Suprapubic skin (tissue), 4 donors: ENCODE measurements at regions not wholly inside any gene's neighbourhood (a gene's known extent, or its start where the extent isn't known, plus 50 kb on each side); places are given as distances from the start of the nearest gene placed in this dataset.
"Not testable (repeated sequence)": the region's sequence is repeated elsewhere in the genome, so short reads cannot be mapped to it uniquely, and the experiment has no call there.

Source experiments
- DNase-seq, 2 donors: peaks; one replicate each; pipeline ENCODE4 v3.0.0-alpha.2; 2019; ENCODE audit warnings: low spot score in 2 of 2
- H3K27ac ChIP-seq: fragments of 200-600 bp; sonication (generic); one replicate; pipeline ENCODE4 v1.5.1; 2019
- H3K27me3 ChIP-seq: fragments of 200-600 bp; sonication (generic); one replicate; pipeline ENCODE4 v1.5.1; 2019
- H3K36me3 ChIP-seq: fragments of 200-600 bp; sonication (generic); one replicate; pipeline ENCODE4 v1.5.1; 2019
- H3K4me1 ChIP-seq: fragments of 200-600 bp; sonication (generic); one replicate; pipeline ENCODE4 v1.5.1; 2019
- H3K4me3 ChIP-seq: fragments of 200-600 bp; sonication (generic); one replicate; pipeline ENCODE4 v1.5.1; 2019; ENCODE audit warnings: mild to moderate bottlenecking
- H3K9me3 ChIP-seq: fragments of 200-600 bp; sonication (generic); one replicate; pipeline ENCODE4 v1.5.1; 2019
- EP300 ChIP-seq: sonication (generic); formaldehyde crosslinking; IDR thresholded peaks from one replicate; pipeline ENCODE4 v1.6.1; 2017; ENCODE audit warnings: antibody characterized with exemption
- POLR2A ChIP-seq, 2 donors: fragments of 450-650 bp; IDR thresholded peaks; one replicate each; pipeline ENCODE4 v1.6.1; 2017; ENCODE audit warnings: antibody characterized with exemption in 2 of 2, mild to moderate bottlenecking in 2 of 2, moderate library complexity in 2 of 2
- POLR2AphosphoS5 ChIP-seq, 3 donors: sonication (generic); formaldehyde crosslinking; IDR thresholded peaks; one replicate each; pipeline ENCODE4 v1.6.1; 2017; ENCODE audit warnings: antibody characterized with exemption in 3 of 3
- WGBS: methylation state at CpG from one replicate; pipeline ENCODE4 v1.1.5; 2018; 5-methylcytosine and 5-hydroxymethylcytosine counted together
- TF ChIP-seq, protein P1 (sequence below), 2 donors: fragments of 200-600 bp in 1 of 2; fragments of 450-650 bp in 1 of 2; sonication (generic) in 1 of 2; IDR thresholded peaks; one replicate each; pipeline ENCODE4 v1.5.1; 2016 to 2019; ENCODE audit warnings: antibody characterized with exemption in 2 of 2, mild to moderate bottlenecking in 1 of 2, moderate library complexity in 1 of 2

DNA sequence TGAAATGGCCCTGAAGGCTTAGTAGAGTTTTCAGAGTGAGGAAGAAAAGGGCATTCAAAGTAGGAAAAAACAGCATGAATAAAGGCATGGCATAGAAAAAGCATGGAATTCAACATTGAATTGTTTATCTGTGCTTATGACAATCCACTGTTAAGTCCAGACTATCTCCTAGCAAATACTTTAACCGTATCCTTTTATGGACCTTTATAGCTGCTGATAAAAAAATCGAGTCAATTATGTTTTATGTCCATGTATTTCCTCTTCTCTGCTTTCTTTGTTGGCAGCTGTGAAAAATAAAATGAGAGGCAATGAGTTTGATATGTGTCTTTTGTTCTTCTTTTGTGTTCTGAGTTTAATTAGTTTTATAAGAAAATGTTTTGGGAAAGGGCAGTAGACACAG lies 70.4 kb downstream of the TDRD15 start:
- no peaks in the 10 kb centered on the region for H3K9me3 ChIP-seq
- no peak for TF ChIP-seq EP300
- DNase-seq = no peak
- no peaks in the 10 kb centered on the region for H3K4me1 ChIP-seq
- no peaks in the 10 kb centered on the region for H3K36me3 ChIP-seq
- 52% methylated on average over 2 of the region's 2 CpGs for WGBS
- no peak overlapping the region for H3K27ac ChIP-seq
- H3K4me3 ChIP-seq = no peak overlapping the region
- H3K27me3 ChIP-seq = no peaks in the 10 kb centered on the region

DNA sequence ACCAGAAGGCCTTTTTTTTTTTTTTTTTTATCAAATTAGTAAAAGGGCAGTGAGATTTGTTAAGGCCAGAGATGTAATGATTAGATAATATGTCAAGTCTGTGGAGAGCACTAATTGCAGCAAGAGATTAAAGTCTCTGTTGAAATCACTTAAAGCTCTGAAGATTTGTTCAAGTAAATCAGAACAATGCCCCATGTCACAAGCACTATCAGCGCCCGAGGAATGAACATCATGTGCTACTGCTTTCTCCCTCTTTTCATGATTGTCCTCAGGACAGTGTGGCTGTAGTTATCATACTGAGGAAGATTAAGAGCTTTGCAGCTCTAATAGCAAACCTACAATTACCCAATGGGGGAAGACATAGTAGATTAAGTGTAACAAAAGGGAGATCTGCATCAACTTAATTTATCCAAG lies 71.1 kb downstream of the TDRD15 start:
- no peak for TF ChIP-seq EP300
- no peak for TF ChIP-seq POLR2AphosphoS5 (IDR thresholded peaks at IDR 0.05)
- TF ChIP-seq, protein P1, sequence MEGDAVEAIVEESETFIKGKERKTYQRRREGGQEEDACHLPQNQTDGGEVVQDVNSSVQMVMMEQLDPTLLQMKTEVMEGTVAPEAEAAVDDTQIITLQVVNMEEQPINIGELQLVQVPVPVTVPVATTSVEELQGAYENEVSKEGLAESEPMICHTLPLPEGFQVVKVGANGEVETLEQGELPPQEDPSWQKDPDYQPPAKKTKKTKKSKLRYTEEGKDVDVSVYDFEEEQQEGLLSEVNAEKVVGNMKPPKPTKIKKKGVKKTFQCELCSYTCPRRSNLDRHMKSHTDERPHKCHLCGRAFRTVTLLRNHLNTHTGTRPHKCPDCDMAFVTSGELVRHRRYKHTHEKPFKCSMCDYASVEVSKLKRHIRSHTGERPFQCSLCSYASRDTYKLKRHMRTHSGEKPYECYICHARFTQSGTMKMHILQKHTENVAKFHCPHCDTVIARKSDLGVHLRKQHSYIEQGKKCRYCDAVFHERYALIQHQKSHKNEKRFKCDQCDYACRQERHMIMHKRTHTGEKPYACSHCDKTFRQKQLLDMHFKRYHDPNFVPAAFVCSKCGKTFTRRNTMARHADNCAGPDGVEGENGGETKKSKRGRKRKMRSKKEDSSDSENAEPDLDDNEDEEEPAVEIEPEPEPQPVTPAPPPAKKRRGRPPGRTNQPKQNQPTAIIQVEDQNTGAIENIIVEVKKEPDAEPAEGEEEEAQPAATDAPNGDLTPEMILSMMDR (IDR thresholded peaks at IDR 0.05) = no peak
- no peak for TF ChIP-seq POLR2A (IDR thresholded peaks at IDR 0.05)
- Histone ChIP-seq H3K27ac (no peak overlapping the region), H3K9me3 (no peaks in the 10 kb centered on the region), H3K4me1 (no peaks in the 10 kb centered on the region), H3K36me3 (no peaks in the 10 kb centered on the region), H3K4me3 (no peak overlapping the region), H3K27me3 (no peaks in the 10 kb centered on the region)
- 86% methylated on average over 2 of the region's 2 CpGs for WGBS
- no peak for DNase-seq

DNA sequence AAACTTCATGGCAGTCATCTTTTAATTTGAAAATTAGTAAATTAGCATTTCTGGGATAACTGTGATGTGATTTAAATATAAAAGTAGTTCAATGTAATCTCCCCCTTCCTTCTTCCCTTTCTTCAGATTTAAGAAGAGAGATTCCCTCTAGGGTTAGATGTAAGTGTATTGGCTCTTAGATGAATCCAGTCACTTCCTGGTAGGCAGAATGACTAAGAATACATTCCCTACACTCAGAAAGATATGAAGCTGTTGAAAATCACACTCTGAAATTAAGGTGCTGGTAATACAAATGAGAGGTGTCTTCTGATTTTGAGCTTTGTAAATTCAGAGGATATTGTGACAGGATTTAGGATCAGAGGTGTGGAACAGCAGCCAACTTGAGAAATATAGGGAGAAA lies 71.6 kb downstream of the TDRD15 start:
- H3K27ac ChIP-seq = no peak overlapping the region
- no peak overlapping the region for H3K4me3 ChIP-seq
- no peaks in the 10 kb centered on the region for H3K9me3 ChIP-seq
- DNase-seq = no peak
- no peaks in the 10 kb centered on the region for H3K27me3 ChIP-seq
- H3K4me1 ChIP-seq = no peaks in the 10 kb centered on the region
- TF ChIP-seq EP300 (no peak), POLR2AphosphoS5 (IDR thresholded peaks at IDR 0.05) (no peak), POLR2A (IDR thresholded peaks at IDR 0.05) (no peak)
- TF ChIP-seq, protein P1 (IDR thresholded peaks at IDR 0.05) = no peak
- no peaks in the 10 kb centered on the region for H3K36me3 ChIP-seq

DNA sequence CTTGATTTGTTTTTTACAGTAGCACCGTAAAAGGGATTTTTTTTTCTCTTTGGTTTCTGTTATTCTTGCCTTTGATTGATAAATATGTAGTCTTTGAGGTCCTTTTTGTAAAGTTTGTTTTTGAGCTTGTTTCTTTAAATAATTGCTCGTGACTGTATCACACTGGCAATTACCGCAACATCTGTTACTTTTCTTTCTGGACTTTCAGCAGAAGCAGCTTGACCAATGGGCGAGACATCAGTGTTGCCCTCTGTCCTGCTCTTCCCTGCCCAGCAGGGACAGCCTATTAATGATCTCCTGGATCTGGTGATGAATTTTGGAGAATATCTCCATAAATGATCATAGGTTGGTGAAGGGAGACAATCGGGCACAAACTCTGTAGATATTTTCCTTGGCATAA lies 74.9 kb downstream of the TDRD15 start:
- WGBS = 84% methylated on average over 5 of the region's 5 CpGs
- TF ChIP-seq EP300 = no peak
- TF ChIP-seq POLR2A (IDR thresholded peaks at IDR 0.05) = no peak
- TF ChIP-seq, protein P1 (IDR thresholded peaks at IDR 0.05) = no peak
- no peak for TF ChIP-seq POLR2AphosphoS5 (IDR thresholded peaks at IDR 0.05)
- Histone ChIP-seq H3K27ac (no peak overlapping the region), H3K4me1 (no peaks in the 10 kb centered on the region), H3K9me3 (no peaks in the 10 kb centered on the region), H3K36me3 (no peaks in the 10 kb centered on the region), H3K27me3 (no peaks in the 10 kb centered on the region), H3K4me3 (no peak overlapping the region)
- DNase-seq = no peak

DNA sequence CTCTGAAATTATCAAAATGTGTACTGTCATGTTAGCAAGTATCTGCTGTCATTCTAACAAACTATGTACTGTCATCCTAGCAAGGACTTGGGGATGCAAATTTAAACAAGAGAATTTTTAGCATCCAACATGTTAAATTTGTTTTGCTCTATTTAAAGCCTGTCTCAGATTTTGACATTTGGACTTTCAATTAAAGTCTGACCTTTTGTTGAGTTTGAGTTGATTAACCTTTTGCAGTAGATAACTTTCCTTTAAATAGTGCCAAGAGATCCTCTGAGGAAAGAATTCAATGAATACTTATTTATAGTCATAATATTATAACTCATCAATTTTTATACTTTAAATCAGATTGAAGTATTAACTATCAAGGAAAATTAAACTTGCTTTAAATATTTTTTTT lies 80.2 kb downstream of the TDRD15 start:
- Histone ChIP-seq H3K27ac (no peak overlapping the region), H3K27me3 (no peaks in the 10 kb centered on the region), H3K4me1 (no peaks in the 10 kb centered on the region), H3K4me3 (no peak overlapping the region), H3K36me3 (no peaks in the 10 kb centered on the region), H3K9me3 (no peaks in the 10 kb centered on the region)
- DNase-seq = no peak
- no peak for TF ChIP-seq EP300
- no peak for TF ChIP-seq POLR2A (IDR thresholded peaks at IDR 0.05)
- TF ChIP-seq, protein P1 (IDR thresholded peaks at IDR 0.05) = no peak
- TF ChIP-seq POLR2AphosphoS5 (IDR thresholded peaks at IDR 0.05) = no peak

DNA sequence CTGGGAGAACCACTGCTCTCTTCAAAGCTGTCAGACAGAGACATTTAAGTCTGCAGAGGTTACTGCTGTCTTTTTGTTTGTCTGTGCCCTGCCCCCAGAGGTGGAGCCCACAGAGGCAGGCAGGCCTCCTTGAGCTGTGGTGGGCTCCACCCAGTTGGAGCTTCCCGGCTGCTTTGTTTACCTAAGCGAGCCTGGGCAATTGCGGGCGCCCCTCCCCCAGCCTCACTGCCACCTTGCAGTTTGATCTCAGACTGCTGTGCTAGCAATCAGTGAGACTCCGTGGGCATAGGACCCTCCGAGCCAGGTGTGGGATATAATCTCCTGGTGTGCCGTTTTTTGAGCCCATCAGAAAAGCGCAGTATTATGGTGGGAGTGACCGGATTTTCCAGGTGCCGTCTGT lies 90.3 kb downstream of the TDRD15 start:
- not testable (repeated sequence) for H3K27ac ChIP-seq, DNase-seq, H3K36me3 ChIP-seq, H3K9me3 ChIP-seq, H3K27me3 ChIP-seq, H3K4me3 ChIP-seq, H3K4me1 ChIP-seq
- 100% methylated on average over 5 of the region's 10 CpGs for WGBS
